ENCODE measurements at regions not wholly inside any gene's neighbourhood (a gene's known extent, or its start where the extent isn't known, plus 50 kb on each side); places are given as distances from the start of the nearest gene placed in this dataset.

GRCh38 chr5:14022971-14023370 is 78.5 kb upstream of the DNAH5 start:
- TF ChIP-seq, protein P1, sequence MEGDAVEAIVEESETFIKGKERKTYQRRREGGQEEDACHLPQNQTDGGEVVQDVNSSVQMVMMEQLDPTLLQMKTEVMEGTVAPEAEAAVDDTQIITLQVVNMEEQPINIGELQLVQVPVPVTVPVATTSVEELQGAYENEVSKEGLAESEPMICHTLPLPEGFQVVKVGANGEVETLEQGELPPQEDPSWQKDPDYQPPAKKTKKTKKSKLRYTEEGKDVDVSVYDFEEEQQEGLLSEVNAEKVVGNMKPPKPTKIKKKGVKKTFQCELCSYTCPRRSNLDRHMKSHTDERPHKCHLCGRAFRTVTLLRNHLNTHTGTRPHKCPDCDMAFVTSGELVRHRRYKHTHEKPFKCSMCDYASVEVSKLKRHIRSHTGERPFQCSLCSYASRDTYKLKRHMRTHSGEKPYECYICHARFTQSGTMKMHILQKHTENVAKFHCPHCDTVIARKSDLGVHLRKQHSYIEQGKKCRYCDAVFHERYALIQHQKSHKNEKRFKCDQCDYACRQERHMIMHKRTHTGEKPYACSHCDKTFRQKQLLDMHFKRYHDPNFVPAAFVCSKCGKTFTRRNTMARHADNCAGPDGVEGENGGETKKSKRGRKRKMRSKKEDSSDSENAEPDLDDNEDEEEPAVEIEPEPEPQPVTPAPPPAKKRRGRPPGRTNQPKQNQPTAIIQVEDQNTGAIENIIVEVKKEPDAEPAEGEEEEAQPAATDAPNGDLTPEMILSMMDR (IDR thresholded peaks at IDR 0.05): no peak
- no peak for TF ChIP-seq POLR2AphosphoS5 (IDR thresholded peaks at IDR 0.05)

Data from breast epithelium (tissue), 3 donors.